Epithelial cell of esophagus (primary cell): ENCODE measurements at regions not wholly inside any gene's neighbourhood (a gene's known extent, or its start where the extent isn't known, plus 50 kb on each side); places are given as distances from the start of the nearest gene placed in this dataset.

Experiments
- DNase-seq: peaks from one replicate; pipeline ENCODE4 v3.0.0; 2010; ENCODE audit warnings: low read depth
- H3K4me3 ChIP-seq: 2 replicates; pipeline ENCODE4 v1.5.1; 2011; ENCODE audit warnings: mild to moderate bottlenecking, low read length, control low read depth
- CTCF ChIP-seq: IDR thresholded peaks from 2 replicates; pipeline ENCODE4 v1.5.1; 2011; ENCODE audit warnings: low read depth, mild to moderate bottlenecking, low read length, control low read depth, inconsistent platforms; ENCODE audit not compliant: insufficient read depth; ENCODE audit errors: missing control alignments

- TF ChIP-seq CTCF: no peak
- DNase-seq: no peak
- no peak overlapping the region for H3K4me3 ChIP-seq
These were observed 423.1 kb downstream of the FIGN start for GRCh38 chr2:163312713-163313112.

- no peak for DNase-seq
- TF ChIP-seq CTCF: no peak
These were observed 429.2 kb downstream of the FIGN start for GRCh38 chr2:163306647-163307046.

GRCh38 chr2:163302141-163302540 lies 433.7 kb downstream of the FIGN start:
- DNase-seq: no peak
- TF ChIP-seq CTCF: no peak
- no peak overlapping the region for H3K4me3 ChIP-seq

More at GRCh38 chr2:163306647-163307046, 429.2 kb downstream of the FIGN start:
- H3K4me3 ChIP-seq: no peak overlapping the region

GRCh38 chr2:163291790-163292189 lies 444.0 kb downstream of the FIGN start:
- no peak for DNase-seq
- no peak for TF ChIP-seq CTCF
- H3K4me3 ChIP-seq: no peak overlapping the region

GRCh38 chr2:163281717-163282116 lies 443.1 kb upstream of the KCNH7 start:
- DNase-seq: no peak
- H3K4me3 ChIP-seq: no peak overlapping the region
- no peak for TF ChIP-seq CTCF

- no peak for DNase-seq
- H3K4me3 ChIP-seq: no peak overlapping the region
- no peak for TF ChIP-seq CTCF
These were observed 430.9 kb upstream of the KCNH7 start for GRCh38 chr2:163269374-163270021.

GRCh38 chr2:163266772-163267171 lies 428.2 kb upstream of the KCNH7 start:
- DNase-seq: peak; percentile 95

More at GRCh38 chr2:163266772-163267171, 428.2 kb upstream of the KCNH7 start:
- no peak overlapping the region for H3K4me3 ChIP-seq
- no peak for TF ChIP-seq CTCF
